ENCODE measurements at regions not wholly inside any gene's neighbourhood (a gene's known extent, or its start where the extent isn't known, plus 50 kb on each side); places are given as distances from the start of the nearest gene placed in this dataset.

DNA sequence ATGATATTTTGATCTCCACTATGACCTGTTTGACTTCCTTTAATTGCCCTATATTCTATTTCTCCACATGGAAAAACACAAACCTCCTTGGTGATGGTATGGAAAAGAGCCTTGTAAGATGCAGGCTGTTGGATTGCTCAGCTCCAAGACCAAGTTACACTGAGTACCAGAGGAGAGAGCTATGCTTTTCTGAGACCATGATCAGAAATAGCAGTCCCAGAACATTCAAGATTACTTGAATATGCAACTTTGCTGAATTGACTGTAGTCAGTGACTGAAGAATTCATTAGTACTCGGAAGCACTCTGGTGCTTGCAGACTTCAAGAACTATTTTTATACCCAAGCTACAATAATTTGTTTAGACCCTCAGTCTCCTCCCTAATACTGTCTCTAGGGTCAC is 310.6 kb upstream of the FSIP2 start:
- Histone ChIP-seq H3K27me3 (ENCODE audit: insufficient read depth, poor library complexity, severe bottlenecking) (no peaks in the 10 kb centered on the region), H3K36me3 (ENCODE audit: low read depth) (no peaks in the 10 kb centered on the region), H3K4me3 (ENCODE audit: severe bottlenecking) (no peak overlapping the region), H3K27ac (ENCODE audit: poor library complexity, severe bottlenecking) (no peak overlapping the region), H3K4me1 (ENCODE audit: insufficient read depth, poor library complexity, severe bottlenecking) (no peaks in the 10 kb centered on the region), H3K9me3 (ENCODE audit: severe bottlenecking) (no peaks in the 10 kb centered on the region)
- no peak for DNase-seq (ENCODE audit: low spot score)
- TF ChIP-seq, protein P1, sequence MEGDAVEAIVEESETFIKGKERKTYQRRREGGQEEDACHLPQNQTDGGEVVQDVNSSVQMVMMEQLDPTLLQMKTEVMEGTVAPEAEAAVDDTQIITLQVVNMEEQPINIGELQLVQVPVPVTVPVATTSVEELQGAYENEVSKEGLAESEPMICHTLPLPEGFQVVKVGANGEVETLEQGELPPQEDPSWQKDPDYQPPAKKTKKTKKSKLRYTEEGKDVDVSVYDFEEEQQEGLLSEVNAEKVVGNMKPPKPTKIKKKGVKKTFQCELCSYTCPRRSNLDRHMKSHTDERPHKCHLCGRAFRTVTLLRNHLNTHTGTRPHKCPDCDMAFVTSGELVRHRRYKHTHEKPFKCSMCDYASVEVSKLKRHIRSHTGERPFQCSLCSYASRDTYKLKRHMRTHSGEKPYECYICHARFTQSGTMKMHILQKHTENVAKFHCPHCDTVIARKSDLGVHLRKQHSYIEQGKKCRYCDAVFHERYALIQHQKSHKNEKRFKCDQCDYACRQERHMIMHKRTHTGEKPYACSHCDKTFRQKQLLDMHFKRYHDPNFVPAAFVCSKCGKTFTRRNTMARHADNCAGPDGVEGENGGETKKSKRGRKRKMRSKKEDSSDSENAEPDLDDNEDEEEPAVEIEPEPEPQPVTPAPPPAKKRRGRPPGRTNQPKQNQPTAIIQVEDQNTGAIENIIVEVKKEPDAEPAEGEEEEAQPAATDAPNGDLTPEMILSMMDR (IDR thresholded peaks at IDR 0.05; ENCODE audit: poor library complexity, severe bottlenecking): no peak
- ATAC-seq (ENCODE audit: low read depth): no peak

DNA sequence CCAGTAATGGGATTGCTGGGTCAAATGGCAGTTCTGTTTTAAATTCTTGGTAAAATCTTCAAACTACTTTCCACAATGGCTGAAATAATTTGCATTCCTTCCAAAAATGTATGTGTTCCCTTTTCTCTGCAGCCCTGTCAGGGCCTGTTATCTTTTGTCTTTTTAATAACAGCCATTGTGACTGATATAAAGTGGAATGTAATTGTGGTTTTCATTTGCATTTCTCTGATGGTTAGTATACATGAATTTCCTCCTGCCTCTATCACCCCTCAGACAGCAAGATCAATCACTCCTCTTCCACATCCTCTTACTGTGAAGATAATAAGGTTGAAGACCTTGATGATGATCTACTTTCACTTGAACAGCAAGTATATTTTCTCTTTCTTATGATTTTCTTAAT is 304.8 kb upstream of the FSIP2 start:
- Histone ChIP-seq H3K27ac (ENCODE audit: poor library complexity, severe bottlenecking) (peak overlapping the region; percentile 45), H3K4me1 (ENCODE audit: insufficient read depth, poor library complexity, severe bottlenecking) (peaks cover 12% of the 10 kb centered on the region), H3K9me3 (ENCODE audit: severe bottlenecking) (no peaks in the 10 kb centered on the region), H3K4me3 (ENCODE audit: severe bottlenecking) (no peak overlapping the region), H3K27me3 (ENCODE audit: insufficient read depth, poor library complexity, severe bottlenecking) (no peaks in the 10 kb centered on the region), H3K36me3 (ENCODE audit: low read depth) (no peaks in the 10 kb centered on the region)
- DNase-seq (ENCODE audit: low spot score): no peak
- TF ChIP-seq, protein P1 (IDR thresholded peaks at IDR 0.05; ENCODE audit: poor library complexity, severe bottlenecking): no peak
- peak; percentile 96 for ATAC-seq (ENCODE audit: low read depth)

DNA sequence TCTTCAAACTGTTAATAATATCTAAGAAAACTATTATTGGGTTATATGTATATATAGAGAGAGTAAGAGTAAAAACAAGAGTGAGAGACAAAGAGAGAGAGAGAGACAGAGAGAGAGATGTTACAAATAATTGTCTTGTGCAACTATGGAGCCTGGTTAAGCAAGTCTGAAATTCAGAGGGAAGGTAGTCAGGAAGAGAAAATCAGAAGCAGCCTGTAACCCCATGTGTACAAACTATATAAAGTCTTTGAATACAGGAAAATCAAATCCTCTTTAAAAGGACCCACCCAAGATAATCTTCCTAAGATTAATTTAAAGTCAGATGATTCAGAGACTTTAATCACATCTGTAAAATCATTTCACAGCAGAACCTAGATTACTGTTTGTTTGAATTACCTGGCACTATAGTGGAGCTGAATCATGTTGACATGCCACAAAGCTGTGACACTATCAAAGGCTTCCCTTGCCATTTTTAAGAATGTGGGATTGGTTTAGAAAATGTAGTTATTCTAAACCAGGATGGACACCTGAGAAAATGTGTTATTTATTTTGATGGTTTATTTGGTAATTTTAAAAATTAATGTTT is 301.7 kb upstream of the FSIP2 start:
- H3K36me3 ChIP-seq (ENCODE audit: low read depth): no peaks in the 10 kb centered on the region
- TF ChIP-seq, protein P1 (IDR thresholded peaks at IDR 0.05; ENCODE audit: poor library complexity, severe bottlenecking): no peak
- no peak for ATAC-seq (ENCODE audit: low read depth)

GRCh38 chr2:185441486-185442005 is 297.1 kb upstream of the FSIP2 start:
- no peak overlapping the region for H3K4me3 ChIP-seq (ENCODE audit: severe bottlenecking)
- H3K36me3 ChIP-seq (ENCODE audit: low read depth): no peaks in the 10 kb centered on the region
- H3K9me3 ChIP-seq (ENCODE audit: severe bottlenecking): no peaks in the 10 kb centered on the region
- no peaks in the 10 kb centered on the region for H3K4me1 ChIP-seq (ENCODE audit: insufficient read depth, poor library complexity, severe bottlenecking)
- ATAC-seq (ENCODE audit: low read depth): no peak
- no peaks in the 10 kb centered on the region for H3K27me3 ChIP-seq (ENCODE audit: insufficient read depth, poor library complexity, severe bottlenecking)
- DNase-seq (ENCODE audit: low spot score): no peak
- no peak overlapping the region for H3K27ac ChIP-seq (ENCODE audit: poor library complexity, severe bottlenecking)
- TF ChIP-seq, protein P1 (IDR thresholded peaks at IDR 0.05; ENCODE audit: poor library complexity, severe bottlenecking): no peak

More for the DNA sequence above, 301.7 kb upstream of the FSIP2 start:
- Histone ChIP-seq H3K4me3 (ENCODE audit: severe bottlenecking) (no peak overlapping the region), H3K27ac (ENCODE audit: poor library complexity, severe bottlenecking) (no peak overlapping the region), H3K4me1 (ENCODE audit: insufficient read depth, poor library complexity, severe bottlenecking) (peaks cover 12% of the 10 kb centered on the region), H3K9me3 (ENCODE audit: severe bottlenecking) (no peaks in the 10 kb centered on the region), H3K27me3 (ENCODE audit: insufficient read depth, poor library complexity, severe bottlenecking) (no peaks in the 10 kb centered on the region)
- DNase-seq (ENCODE audit: low spot score): no peak

- Histone ChIP-seq H3K27ac (ENCODE audit: poor library complexity, severe bottlenecking) (no peak overlapping the region), H3K36me3 (ENCODE audit: low read depth) (no peaks in the 10 kb centered on the region), H3K4me3 (ENCODE audit: severe bottlenecking) (no peak overlapping the region), H3K4me1 (ENCODE audit: insufficient read depth, poor library complexity, severe bottlenecking) (no peaks in the 10 kb centered on the region), H3K9me3 (ENCODE audit: severe bottlenecking) (no peaks in the 10 kb centered on the region), H3K27me3 (ENCODE audit: insufficient read depth, poor library complexity, severe bottlenecking) (no peaks in the 10 kb centered on the region)
- peak; percentile 80 for ATAC-seq (ENCODE audit: low read depth)
- TF ChIP-seq, protein P1 (IDR thresholded peaks at IDR 0.05; ENCODE audit: poor library complexity, severe bottlenecking): no peak
- no peak for DNase-seq (ENCODE audit: low spot score)
These were observed 282.1 kb upstream of the FSIP2 start for GRCh38 chr2:185456517-185456916.
